ENCODE measurements at regions not wholly inside any gene's neighbourhood (a gene's known extent, or its start where the extent isn't known, plus 50 kb on each side); places are given as distances from the start of the nearest gene placed in this dataset.

DNA sequence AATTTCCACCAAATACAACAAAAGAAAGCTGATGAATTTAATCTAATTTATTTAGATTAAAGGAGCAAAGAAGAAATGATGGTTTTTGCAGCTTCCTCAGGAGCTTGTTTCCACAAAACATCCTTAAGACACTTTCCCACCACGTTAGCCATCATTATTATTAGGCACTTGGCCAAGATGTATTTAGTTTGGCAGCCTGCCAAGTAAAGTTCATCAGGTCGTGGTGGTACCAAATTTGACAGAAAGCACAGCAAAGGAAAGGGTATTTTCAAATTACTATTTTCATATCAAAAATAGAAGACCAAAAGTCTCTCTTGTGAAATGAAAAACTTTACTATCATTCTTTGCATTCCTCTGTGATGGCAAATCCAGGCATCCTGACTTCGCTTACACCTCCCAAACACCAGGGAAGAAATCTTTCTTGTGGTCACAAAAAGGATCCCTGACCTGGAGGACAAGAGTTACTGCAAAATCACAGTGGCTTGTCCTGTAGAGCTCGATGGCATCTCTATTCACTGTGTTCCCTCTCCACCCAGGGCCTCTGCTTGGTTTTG lies 123.1 kb upstream of the INHBA start:
- Histone ChIP-seq H3K27me3 (no peaks in the 10 kb centered on the region), H3K4me3 (no peak overlapping the region), H3K27ac (no peak overlapping the region), H3K9me3 (no peaks in the 10 kb centered on the region), H3K4me1 (peaks cover 0 to 58% (median 18%) of the 10 kb centered on the region in 4 donors), H3K36me3 (no peaks in the 10 kb centered on the region)
- intact Hi-C loops (cut with DNase I; ENCODE audit: low total_unique reads), result no loop called here
- TF ChIP-seq, protein P1, sequence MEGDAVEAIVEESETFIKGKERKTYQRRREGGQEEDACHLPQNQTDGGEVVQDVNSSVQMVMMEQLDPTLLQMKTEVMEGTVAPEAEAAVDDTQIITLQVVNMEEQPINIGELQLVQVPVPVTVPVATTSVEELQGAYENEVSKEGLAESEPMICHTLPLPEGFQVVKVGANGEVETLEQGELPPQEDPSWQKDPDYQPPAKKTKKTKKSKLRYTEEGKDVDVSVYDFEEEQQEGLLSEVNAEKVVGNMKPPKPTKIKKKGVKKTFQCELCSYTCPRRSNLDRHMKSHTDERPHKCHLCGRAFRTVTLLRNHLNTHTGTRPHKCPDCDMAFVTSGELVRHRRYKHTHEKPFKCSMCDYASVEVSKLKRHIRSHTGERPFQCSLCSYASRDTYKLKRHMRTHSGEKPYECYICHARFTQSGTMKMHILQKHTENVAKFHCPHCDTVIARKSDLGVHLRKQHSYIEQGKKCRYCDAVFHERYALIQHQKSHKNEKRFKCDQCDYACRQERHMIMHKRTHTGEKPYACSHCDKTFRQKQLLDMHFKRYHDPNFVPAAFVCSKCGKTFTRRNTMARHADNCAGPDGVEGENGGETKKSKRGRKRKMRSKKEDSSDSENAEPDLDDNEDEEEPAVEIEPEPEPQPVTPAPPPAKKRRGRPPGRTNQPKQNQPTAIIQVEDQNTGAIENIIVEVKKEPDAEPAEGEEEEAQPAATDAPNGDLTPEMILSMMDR (IDR thresholded peaks at IDR 0.05), result no peak
- DNase-seq, result no peak

DNA sequence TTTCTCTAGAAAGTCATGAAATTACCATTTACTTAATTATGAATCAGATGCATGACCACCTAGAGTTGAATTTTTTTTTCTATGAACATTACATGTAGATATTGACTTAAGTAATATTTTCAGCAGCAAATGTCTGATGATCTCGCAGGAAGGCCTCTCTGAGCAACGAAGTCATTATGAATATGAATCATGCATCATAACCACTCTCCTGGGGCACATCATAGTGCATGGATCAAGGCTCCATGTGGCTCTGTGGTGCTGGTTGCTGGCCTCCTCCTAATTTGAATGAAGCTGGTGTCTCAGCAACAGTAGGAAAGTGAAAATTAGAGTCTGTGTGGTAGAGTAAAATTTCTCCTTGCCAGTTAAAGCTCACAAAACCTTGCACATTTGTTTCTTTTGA lies 121.4 kb upstream of the INHBA start:
- DNase-seq, result no peak
- Histone ChIP-seq H3K36me3 (no peaks in the 10 kb centered on the region), H3K4me3 (no peak overlapping the region), H3K27me3 (no peaks in the 10 kb centered on the region), H3K27ac (no peak overlapping the region), H3K9me3 (no peaks in the 10 kb centered on the region), H3K4me1 (peaks cover 0 to 69% (median 25%) of the 10 kb centered on the region in 4 donors)
- TF ChIP-seq, protein P1 (IDR thresholded peaks at IDR 0.05), result no peak
- intact Hi-C loops (cut with DNase I; ENCODE audit: low total_unique reads), result no loop called here

DNA sequence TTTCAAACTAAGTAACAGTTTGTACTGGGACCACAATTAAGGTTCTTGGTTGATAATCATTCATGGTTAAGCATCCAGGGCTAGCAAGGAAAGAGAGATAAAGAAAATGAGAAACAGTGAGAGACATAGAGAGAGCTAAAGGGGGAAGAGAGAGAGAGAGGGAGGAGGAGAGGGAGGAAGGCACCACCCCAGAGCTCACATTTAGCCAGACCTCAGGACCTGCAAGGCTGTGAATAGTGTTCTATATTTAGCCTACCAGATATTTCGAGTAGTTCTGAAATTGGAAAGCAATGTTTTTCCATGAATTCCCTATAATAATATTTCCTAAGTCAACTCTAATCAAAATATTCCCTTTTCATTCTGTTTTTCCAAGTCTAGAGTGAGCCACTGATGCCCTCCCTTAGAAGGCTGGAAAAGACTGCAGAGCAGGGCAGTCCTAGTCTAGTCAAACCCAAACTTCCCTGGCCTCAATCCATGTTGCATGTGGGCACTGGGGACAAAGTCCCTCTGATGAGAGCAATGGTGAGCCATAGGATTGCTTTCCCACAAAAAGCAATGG lies 119.4 kb upstream of the INHBA start:
- Histone ChIP-seq H3K4me3 (no peak overlapping the region), H3K27ac (peak overlapping the region; percentile 53 to 64), H3K27me3 (no peaks in the 10 kb centered on the region), H3K36me3 (no peaks in the 10 kb centered on the region), H3K9me3 (no peaks in the 10 kb centered on the region), H3K4me1 (peaks cover 0 to 69% (median 25%) of the 10 kb centered on the region in 4 donors)
- intact Hi-C loops (cut with DNase I; ENCODE audit: low total_unique reads), result no loop called here
- DNase-seq, result no peak
- TF ChIP-seq, protein P1 (IDR thresholded peaks at IDR 0.05), result no peak

DNA sequence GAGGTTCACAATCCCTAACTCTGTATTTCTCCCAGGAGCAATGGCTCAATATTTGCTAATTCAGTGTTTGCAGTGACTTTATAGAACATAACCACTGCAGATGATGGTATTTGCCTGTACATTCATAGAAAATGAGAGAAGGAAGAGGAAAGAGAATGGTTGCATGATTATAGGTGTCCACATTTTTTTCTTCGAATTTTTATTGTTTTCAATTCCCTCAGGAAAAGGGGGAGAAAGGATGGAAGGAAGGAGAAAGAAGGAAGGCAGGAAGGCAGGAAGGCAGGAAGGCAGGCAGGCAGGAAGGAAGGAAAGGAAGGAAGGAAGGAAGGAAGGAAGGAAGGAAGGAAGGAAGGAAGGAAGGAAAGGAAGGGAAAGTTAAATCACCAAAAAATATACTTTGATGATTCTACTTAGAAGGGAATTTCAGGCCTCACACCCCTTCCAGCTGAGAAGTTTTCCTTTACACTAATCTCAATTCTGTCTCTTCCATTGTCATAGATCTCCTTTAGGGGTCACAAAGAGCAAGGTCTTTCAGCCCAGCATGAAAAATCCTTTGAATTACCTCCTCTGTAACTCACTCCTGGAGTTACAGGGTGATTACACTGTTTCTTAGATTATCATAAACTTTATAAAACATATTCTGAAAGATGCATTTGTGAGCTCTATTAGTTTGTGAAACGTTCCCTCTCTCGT lies 118.8 kb upstream of the INHBA start:
- TF ChIP-seq, protein P1 (IDR thresholded peaks at IDR 0.05), result no peak
- Histone ChIP-seq H3K36me3 (no peaks in the 10 kb centered on the region), H3K4me1 (peaks cover 0 to 68% (median 25%) of the 10 kb centered on the region in 4 donors), H3K27ac (peak overlapping the region; percentile 53 to 64), H3K27me3 (no peaks in the 10 kb centered on the region), H3K9me3 (no peaks in the 10 kb centered on the region), H3K4me3 (no peak overlapping the region)
- no peak for DNase-seq
- intact Hi-C loops (cut with DNase I; ENCODE audit: low total_unique reads), result no loop called here

DNA sequence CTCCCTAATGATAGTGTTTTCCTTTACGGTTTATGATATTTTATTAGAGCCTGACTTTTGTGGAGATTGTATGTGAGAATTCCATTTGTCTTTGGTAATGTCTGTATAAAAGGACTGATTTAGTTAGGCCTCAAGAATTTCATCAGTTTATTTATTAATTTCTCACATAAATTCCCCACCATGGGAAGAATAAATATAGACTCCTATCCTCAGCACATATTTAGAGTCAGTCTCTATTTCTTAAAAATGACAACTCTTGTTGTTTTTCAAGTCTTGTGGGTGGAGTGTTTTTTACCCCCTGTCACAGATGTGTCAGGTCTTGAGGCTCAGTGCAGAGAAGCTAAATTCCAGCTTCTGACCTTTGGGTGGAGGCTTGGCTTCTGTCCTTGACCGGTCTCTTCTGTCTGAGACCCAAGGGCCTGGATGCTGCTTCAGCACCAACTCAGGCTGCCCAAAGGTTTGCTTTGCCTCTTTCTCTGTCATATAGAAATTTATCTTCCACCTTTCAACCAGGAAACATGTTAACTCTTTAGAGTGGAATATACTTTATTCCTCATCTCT lies 117.3 kb upstream of the INHBA start:
- intact Hi-C loops (cut with DNase I; ENCODE audit: low total_unique reads), result no loop called here
- Histone ChIP-seq H3K9me3 (no peaks in the 10 kb centered on the region), H3K27ac (peak overlapping the region; percentile 53 to 56), H3K4me1 (peaks cover 0 to 53% (median 23%) of the 10 kb centered on the region in 4 donors), H3K36me3 (no peaks in the 10 kb centered on the region), H3K27me3 (no peaks in the 10 kb centered on the region), H3K4me3 (no peak overlapping the region)
- TF ChIP-seq, protein P1 (IDR thresholded peaks at IDR 0.05), result no peak
- DNase-seq, result no peak
